ENCODE measurements at regions not wholly inside any gene's neighbourhood (a gene's known extent, or its start where the extent isn't known, plus 50 kb on each side); places are given as distances from the start of the nearest gene placed in this dataset.

DNA sequence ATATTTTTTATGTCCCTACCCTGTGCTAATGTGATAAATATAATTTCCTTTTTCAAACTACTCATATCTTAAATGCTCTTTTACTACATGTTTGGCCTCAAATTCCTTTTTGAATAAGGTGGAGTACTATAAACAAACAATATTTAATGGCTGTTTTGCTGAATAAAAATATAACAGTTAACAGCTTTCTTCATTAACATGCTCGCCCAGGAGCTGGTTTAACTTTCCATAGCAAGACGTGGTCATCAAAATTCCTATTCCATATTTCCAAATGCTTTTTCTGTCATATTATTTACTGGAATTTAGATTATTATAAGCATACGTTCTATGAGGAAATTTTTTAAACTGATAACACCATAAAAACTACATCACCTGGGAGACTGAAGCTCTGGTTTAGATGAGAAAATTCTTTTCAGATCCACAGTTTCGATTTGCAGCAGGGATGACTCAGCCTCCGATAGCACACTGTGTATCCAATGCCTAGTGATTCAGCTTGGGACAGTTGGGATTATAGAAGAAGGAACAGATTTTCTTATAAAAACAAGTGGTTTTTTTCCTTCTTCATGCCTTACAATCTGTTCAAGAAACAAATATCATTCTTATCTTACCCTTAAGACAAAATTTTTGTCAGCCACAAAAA lies 129.1 kb downstream of the FBXO8 start:
- Histone ChIP-seq H3K79me2 (ENCODE audit: control insufficient read depth, insufficient read depth, low read length) (no peaks in the 10 kb centered on the region), H3K27me3 (ENCODE audit: control insufficient read depth in 2 of 2, insufficient read depth in 2 of 2, low read length in 2 of 2) (no peaks in the 10 kb centered on the region), H3K4me3 (no peak overlapping the region), H3K4me1 (replicated peaks in 1 of 2; ENCODE audit: control insufficient read depth in 2 of 2, insufficient read depth in 2 of 2, low read length in 2 of 2) (peaks cover 5 to 15% of the 10 kb centered on the region in 2 experiments), H3K27ac (ENCODE audit: extremely low read depth, low read depth, low read length) (no peak overlapping the region), H3K9me3 (replicated peaks; ENCODE audit: control insufficient read depth, insufficient read depth, low read depth, low read length) (no peaks in the 10 kb centered on the region; the same call in 1 of the 2 replicates), H2AFZ (ENCODE audit: low read depth, low read length) (peak overlapping the region; percentile 7; the same call in 1 of the 2 replicates), H3K4me2 (ENCODE audit: insufficient read depth, low read length) (no peak overlapping the region), H3K9me1 (ENCODE audit: control insufficient read depth, insufficient read depth, low read length) (no peaks in the 10 kb centered on the region), H3K9ac (ENCODE audit: insufficient read depth in 1 of 2, low read depth in 2 of 2, low read length in 2 of 2) (no peak overlapping the region), H4K20me1 (replicated peaks; ENCODE audit: control insufficient read depth, insufficient read depth, low read length) (no peaks in the 10 kb centered on the region), H3K36me3 (ENCODE audit: control insufficient read depth, insufficient read depth, low read length) (no peaks in the 10 kb centered on the region)
- FAIRE-seq (peak; percentile 58), DNase-seq (ENCODE audit: extremely low read depth in 1 of 4, low spot score in 3 of 4) (peak in 2 of 4 experiments; percentile 20 to 64), ATAC-seq (peak; percentile 31; the same call in 1 of the 3 replicates)
- CTCF ChIA-PET (ENCODE audit: low intra/inter-chr PET ratio), result no interaction called here
- 28% methylated on average over 5 of the region's 5 CpGs for WGBS (ENCODE audit: insufficient coverage, low coverage, missing lambda C conversion rate)
- intact Hi-C loops (cut with micrococcal nuclease), result loop anchor here (10.0 kb wide), 1 partner anchor 400 kb away; no protein-coding TSS in a partner anchor
- POLR2A ChIA-PET, result interaction anchor here (0.6 to 0.7 kb wide), 2 partner anchors 227 to 1034 kb away, joined by 3 to 4 read pairs; no protein-coding TSS in a partner anchor
- BruUV-seq (replicated peaks), result no TSS peak
- in situ Hi-C loops (cut with MboI), result no loop called here
- peak; percentile 78 for TF ChIP-seq FOSL1 (tag; conservative IDR thresholded peaks at IDR 0.05)
- TF ChIP-seq, protein P1, sequence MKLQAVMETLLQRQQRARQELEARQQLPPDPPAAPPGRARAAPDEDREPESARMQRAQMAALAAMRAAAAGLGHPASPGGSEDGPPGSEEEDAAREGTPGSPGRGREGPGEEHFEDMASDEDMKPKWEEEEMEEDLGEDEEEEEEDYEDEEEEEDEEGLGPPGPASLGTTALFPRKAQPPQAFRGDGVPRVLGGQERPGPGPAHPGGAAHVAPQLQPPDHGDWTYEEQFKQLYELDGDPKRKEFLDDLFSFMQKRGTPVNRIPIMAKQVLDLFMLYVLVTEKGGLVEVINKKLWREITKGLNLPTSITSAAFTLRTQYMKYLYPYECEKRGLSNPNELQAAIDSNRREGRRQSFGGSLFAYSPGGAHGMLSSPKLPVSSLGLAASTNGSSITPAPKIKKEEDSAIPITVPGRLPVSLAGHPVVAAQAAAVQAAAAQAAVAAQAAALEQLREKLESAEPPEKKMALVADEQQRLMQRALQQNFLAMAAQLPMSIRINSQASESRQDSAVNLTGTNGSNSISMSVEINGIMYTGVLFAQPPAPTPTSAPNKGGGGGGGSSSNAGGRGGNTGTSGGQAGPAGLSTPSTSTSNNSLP (IDR thresholded peaks at IDR 0.05; ENCODE audit: borderline replicate concordance, low read depth, low read length), result peak; percentile 14; the same call in 1 of the 2 replicates
- TF ChIP-seq KDM1A (IDR thresholded peaks at IDR 0.05), result peak; percentile 63 to 71
- TF ChIP-seq SMARCE1 (IDR thresholded peaks at IDR 0.05), result peak; percentile 53; the same call in 1 of the 2 replicates
- no peak for TF ChIP-seq ZNF76 (CRISPR knock-in tag; IDR thresholded peaks at IDR 0.05; ENCODE audit: borderline replicate concordance)
- TF ChIP-seq RCOR1 (IDR thresholded peaks at IDR 0.05; ENCODE audit: borderline replicate concordance in 1 of 2, low read depth in 2 of 2, low read length in 2 of 2), result peak in 1 of 2 experiments; percentile 71; a peak in 1 of 4 replicates
- TF ChIP-seq MAZ (CRISPR knock-in tag; conservative IDR thresholded peaks at IDR 0.05 in 1 of 2, IDR thresholded peaks at IDR 0.05 in 1 of 2), result no peak
- peak; percentile 63 for TF ChIP-seq SMARCA4 (IDR thresholded peaks at IDR 0.05)
- TF ChIP-seq, protein P2, sequence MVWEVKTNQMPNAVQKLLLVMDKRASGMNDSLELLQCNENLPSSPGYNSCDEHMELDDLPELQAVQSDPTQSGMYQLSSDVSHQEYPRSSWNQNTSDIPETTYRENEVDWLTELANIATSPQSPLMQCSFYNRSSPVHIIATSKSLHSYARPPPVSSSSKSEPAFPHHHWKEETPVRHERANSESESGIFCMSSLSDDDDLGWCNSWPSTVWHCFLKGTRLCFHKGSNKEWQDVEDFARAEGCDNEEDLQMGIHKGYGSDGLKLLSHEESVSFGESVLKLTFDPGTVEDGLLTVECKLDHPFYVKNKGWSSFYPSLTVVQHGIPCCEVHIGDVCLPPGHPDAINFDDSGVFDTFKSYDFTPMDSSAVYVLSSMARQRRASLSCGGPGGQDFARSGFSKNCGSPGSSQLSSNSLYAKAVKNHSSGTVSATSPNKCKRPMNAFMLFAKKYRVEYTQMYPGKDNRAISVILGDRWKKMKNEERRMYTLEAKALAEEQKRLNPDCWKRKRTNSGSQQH (CRISPR knock-in tag; IDR thresholded peaks at IDR 0.05), result no peak
- peak; percentile 55; the same call in 1 of the 2 replicates for TF ChIP-seq PHF21A (IDR thresholded peaks at IDR 0.05; ENCODE audit: borderline replicate concordance, low read depth)
- 0 out of 2 replicates have a peak, but pooled peaks have one; percentile 17 for TF ChIP-seq MAFK (IDR thresholded peaks at IDR 0.05; ENCODE audit: low read length)
- TF ChIP-seq JUND (IDR thresholded peaks at IDR 0.05; ENCODE audit: borderline replicate concordance, low read depth, low read length), result peak; percentile 92
- peak; percentile 90; the same call in 2 of the 3 replicates for TF ChIP-seq JUND (tag; IDR thresholded peaks at IDR 0.05; ENCODE audit: borderline replicate concordance, low read depth, low read length)
- peak; percentile 33; the same call in 1 of the 2 replicates for TF ChIP-seq TEAD4 (IDR thresholded peaks at IDR 0.05; ENCODE audit: low read length)
- TF ChIP-seq TEAD4 (CRISPR knock-in tag; IDR thresholded peaks at IDR 0.05; ENCODE audit: borderline replicate concordance), result no peak
- TF ChIP-seq NONO (IDR thresholded peaks at IDR 0.05; ENCODE audit: low read depth in 2 of 2, low read length in 1 of 2), result no peak
- no peak for TF ChIP-seq ZNF77 (CRISPR knock-in tag; IDR thresholded peaks at IDR 0.05)

Measured in K562 (cell line).